Stomach smooth muscle (tissue), 2 donors: ENCODE measurements at regions not wholly inside any gene's neighbourhood (a gene's known extent, or its start where the extent isn't known, plus 50 kb on each side); places are given as distances from the start of the nearest gene placed in this dataset.
"Not testable (repeated sequence)": the region's sequence is repeated elsewhere in the genome, so short reads cannot be mapped to it uniquely, and the experiment has no call there.

Source experiments
- H3K27ac ChIP-seq: one replicate; pipeline ENCODE4 v1.7.0; 2013; ENCODE audit warnings: mild to moderate bottlenecking, low read length, inconsistent platforms
- H3K27me3 ChIP-seq, 2 donors: one replicate each; pipeline ENCODE4 v1.7.0; 2013; ENCODE audit warnings: low read length in 2 of 2; ENCODE audit not compliant: insufficient read depth in 2 of 2, control insufficient read depth in 1 of 2
- H3K36me3 ChIP-seq, 2 donors: one replicate each; pipeline ENCODE4 v1.7.0; 2013; ENCODE audit warnings: low read length in 2 of 2; ENCODE audit not compliant: control insufficient read depth in 2 of 2, insufficient read depth in 2 of 2
- H3K4me1 ChIP-seq: one replicate; pipeline ENCODE4 v1.7.0; 2013; ENCODE audit warnings: low read length; ENCODE audit not compliant: control insufficient read depth, insufficient read depth
- H3K4me3 ChIP-seq, 2 donors: one replicate each; pipeline ENCODE4 v1.7.0; 2013; ENCODE audit warnings: low read length in 2 of 2
- H3K9ac ChIP-seq, 2 donors: one replicate each; pipeline ENCODE4 v1.7.0; 2013; ENCODE audit warnings: low read length in 2 of 2, mild to moderate bottlenecking in 1 of 2
- H3K9me3 ChIP-seq, 2 donors: one replicate each; pipeline ENCODE4 v1.7.0; 2013; ENCODE audit warnings: low read length in 2 of 2; ENCODE audit not compliant: control insufficient read depth in 2 of 2
- donor health status: healthy.
- donor health status: Pancreatic carcinoma.

GRCh38 chr3:166013073-166013679 is 176.0 kb upstream of the BCHE start:
- Histone ChIP-seq H3K36me3 (no peaks in the 10 kb centered on the region), H3K4me1 (no peaks in the 10 kb centered on the region), H3K27ac (no peak overlapping the region)

GRCh38 chr3:166011771-166012170 is 174.5 kb upstream of the BCHE start:
- Histone ChIP-seq H3K4me1 (no peaks in the 10 kb centered on the region), H3K27me3 (no peaks in the 10 kb centered on the region), H3K9ac (no peak overlapping the region), H3K9me3 (no peaks in the 10 kb centered on the region), H3K36me3 (no peaks in the 10 kb centered on the region), H3K27ac (no peak overlapping the region), H3K4me3 (no peak overlapping the region)

More at GRCh38 chr3:166013073-166013679, 176.0 kb upstream of the BCHE start:
- Histone ChIP-seq H3K9me3 (no peaks in the 10 kb centered on the region), H3K27me3 (no peaks in the 10 kb centered on the region), H3K9ac (no peak overlapping the region), H3K4me3 (no peak overlapping the region)

- H3K27ac ChIP-seq = no peak overlapping the region
- no peak overlapping the region for H3K4me3 ChIP-seq
- no peaks in the 10 kb centered on the region for H3K36me3 ChIP-seq
- no peaks in the 10 kb centered on the region for H3K27me3 ChIP-seq
- H3K4me1 ChIP-seq = no peaks in the 10 kb centered on the region
- H3K9me3 ChIP-seq = no peaks in the 10 kb centered on the region
- H3K9ac ChIP-seq = no peak overlapping the region
Observed at GRCh38 chr3:166005126-166005525, 167.9 kb upstream of the BCHE start.

- H3K27ac ChIP-seq = no peak overlapping the region
- H3K9ac ChIP-seq = no peak overlapping the region
- no peaks in the 10 kb centered on the region for H3K4me1 ChIP-seq
- H3K4me3 ChIP-seq = no peak overlapping the region
- H3K27me3 ChIP-seq = no peaks in the 10 kb centered on the region
- H3K9me3 ChIP-seq = no peaks in the 10 kb centered on the region
- no peaks in the 10 kb centered on the region for H3K36me3 ChIP-seq
Observed at GRCh38 chr3:165994293-165994692, 157.1 kb upstream of the BCHE start.

- Histone ChIP-seq H3K27ac (no peak overlapping the region), H3K27me3 (no peaks in the 10 kb centered on the region), H3K36me3 (no peaks in the 10 kb centered on the region), H3K9me3 (no peaks in the 10 kb centered on the region), H3K4me1 (no peaks in the 10 kb centered on the region), H3K9ac (no peak overlapping the region), H3K4me3 (no peak overlapping the region)
Observed at GRCh38 chr3:165984589-165984988, 147.4 kb upstream of the BCHE start.

- no peaks in the 10 kb centered on the region for H3K4me1 ChIP-seq
- H3K9me3 ChIP-seq = no peaks in the 10 kb centered on the region
Observed at GRCh38 chr3:165983284-165983683, 146.1 kb upstream of the BCHE start.

GRCh38 chr3:165981318-165981717 is 144.1 kb upstream of the BCHE start:
- H3K9ac ChIP-seq = no peak overlapping the region
- H3K27ac ChIP-seq = no peak overlapping the region
- H3K36me3 ChIP-seq = no peaks in the 10 kb centered on the region
- H3K4me1 ChIP-seq = no peaks in the 10 kb centered on the region
- H3K4me3 ChIP-seq = no peak overlapping the region
- H3K9me3 ChIP-seq = no peaks in the 10 kb centered on the region
- H3K27me3 ChIP-seq = no peaks in the 10 kb centered on the region

More at GRCh38 chr3:165983284-165983683, 146.1 kb upstream of the BCHE start:
- Histone ChIP-seq H3K27ac (no peak overlapping the region), H3K9ac (no peak overlapping the region), H3K4me3 (no peak overlapping the region), H3K36me3 (no peaks in the 10 kb centered on the region), H3K27me3 (no peaks in the 10 kb centered on the region)

- H3K4me3 ChIP-seq, H3K9ac ChIP-seq, H3K27me3 ChIP-seq, H3K9me3 ChIP-seq, H3K27ac ChIP-seq, H3K4me1 ChIP-seq, H3K36me3 ChIP-seq: not testable (repeated sequence)
Observed at GRCh38 chr3:165960825-165961224, 123.6 kb upstream of the BCHE start.

- no peaks in the 10 kb centered on the region for H3K27me3 ChIP-seq
- H3K9ac ChIP-seq = no peak overlapping the region
- no peaks in the 10 kb centered on the region for H3K4me1 ChIP-seq
- no peaks in the 10 kb centered on the region for H3K9me3 ChIP-seq
- H3K27ac ChIP-seq = no peak overlapping the region
- no peaks in the 10 kb centered on the region for H3K36me3 ChIP-seq
- no peak overlapping the region for H3K4me3 ChIP-seq
Observed at GRCh38 chr3:165954171-165954570, 116.9 kb upstream of the BCHE start.

GRCh38 chr3:165946360-165946759 is 109.1 kb upstream of the BCHE start:
- H3K9ac ChIP-seq = no peak overlapping the region
- no peak overlapping the region for H3K27ac ChIP-seq
- H3K4me3 ChIP-seq = no peak overlapping the region
- no peaks in the 10 kb centered on the region for H3K4me1 ChIP-seq
- H3K27me3 ChIP-seq = no peaks in the 10 kb centered on the region
- H3K36me3 ChIP-seq = no peaks in the 10 kb centered on the region
- no peaks in the 10 kb centered on the region for H3K9me3 ChIP-seq

GRCh38 chr3:165938986-165939540 is 101.8 kb upstream of the BCHE start:
- Histone ChIP-seq H3K27ac (no peak overlapping the region), H3K9ac (no peak overlapping the region), H3K4me3 (no peak overlapping the region), H3K4me1 (no peaks in the 10 kb centered on the region), H3K9me3 (no peaks in the 10 kb centered on the region), H3K36me3 (no peaks in the 10 kb centered on the region), H3K27me3 (no peaks in the 10 kb centered on the region)
